Naive thymus-derived CD4-positive, alpha-beta T cell (primary cell): ENCODE measurements at regions not wholly inside any gene's neighbourhood (a gene's known extent, or its start where the extent isn't known, plus 50 kb on each side); places are given as distances from the start of the nearest gene placed in this dataset.
A peak's percentile ranks its signal among the peaks of the same experiment; 100 is the strongest.
"Not testable (repeated sequence)": the region's sequence is repeated elsewhere in the genome, so short reads cannot be mapped to it uniquely, and the experiment has no call there.

Experiments used
- ATAC-seq: fragments of 150-1000 bp; cut with Tn5 transposase; 2 replicates; pipeline ENCODE4 v1.10.0; 2021; ENCODE audit warnings: mild to moderate bottlenecking, moderate library complexity
- CTCF ChIA-PET: fragments of 350-600 bp; sonication (Branson Sonifier 250); formaldehyde crosslinking; loops from one replicate; lab custom pipeline; 2021; ENCODE audit warnings: antibody characterized with exemption; lab: Charles Lee
- POLR2A ChIA-PET: fragments of 350-600 bp; sonication (Branson Sonifier 250); formaldehyde crosslinking; loops from one replicate; lab custom pipeline; 2021; ENCODE audit warnings: antibody characterized with exemption, inconsistent platforms; lab: Charles Lee
- DNase-seq, 9 donors: peaks; one replicate each; pipeline versions ENCODE4 v3.0.0 to v3.0.0-alpha.2; 2020 to 2022; ENCODE audit warnings: mixed read lengths in 1 of 9
- H3K27ac ChIP-seq: one replicate; pipeline ENCODE4 v1.7.0; 2013; ENCODE audit warnings: mild to moderate bottlenecking, low read depth, low read length, moderate library complexity
- H3K27me3 ChIP-seq, 2 donors: one replicate each; pipeline ENCODE4 v1.7.0; 2013; ENCODE audit warnings: low read length in 2 of 2, mild to moderate bottlenecking in 2 of 2, moderate library complexity in 2 of 2; ENCODE audit not compliant: control insufficient read depth in 2 of 2, insufficient read depth in 2 of 2
- H3K36me3 ChIP-seq, 3 experiments: 1 replicate in 2 of 3; 2 replicates in 1 of 3; pipeline ENCODE4 v1.7.0; 2013; ENCODE audit warnings: low read length in 3 of 3, mild to moderate bottlenecking in 3 of 3, moderate library complexity in 1 of 3; ENCODE audit not compliant: insufficient read depth in 3 of 3, control insufficient read depth in 2 of 3
- H3K4me1 ChIP-seq, 2 donors: one replicate each; pipeline ENCODE4 v1.7.0; 2013; ENCODE audit warnings: low read length in 2 of 2, mild to moderate bottlenecking in 2 of 2, moderate library complexity in 1 of 2; ENCODE audit not compliant: control insufficient read depth in 2 of 2, insufficient read depth in 2 of 2
- H3K4me3 ChIP-seq: 2 replicates; pipeline ENCODE4 v1.7.0; 2013; ENCODE audit warnings: mild to moderate bottlenecking, low read length
- H3K9me3 ChIP-seq, 3 experiments: 1 replicate in 2 of 3; 2 replicates in 1 of 3; pipeline ENCODE4 v1.7.0; 2013; ENCODE audit warnings: low read length in 3 of 3; ENCODE audit not compliant: control insufficient read depth in 2 of 3
- H3K27ac Mint-ChIP-seq, 9 donors: one replicate each; pipeline ENCODE4 v1.8.0; 2020 to 2022; ENCODE audit warnings: mixed read lengths in 9 of 9, mild to moderate bottlenecking in 8 of 9, moderate library complexity in 5 of 9, inconsistent platforms in 2 of 9
- H3K27me3 Mint-ChIP-seq, 5 donors: one replicate each; pipeline ENCODE4 v1.8.0; 2021 to 2022; ENCODE audit warnings: mixed read lengths in 5 of 5, mild to moderate bottlenecking in 1 of 5
- H3K36me3 Mint-ChIP-seq, 5 donors: one replicate each; pipeline ENCODE4 v1.8.0; 2020 to 2022; ENCODE audit warnings: mixed read lengths in 5 of 5, mild to moderate bottlenecking in 3 of 5, inconsistent platforms in 1 of 5
- H3K4me1 Mint-ChIP-seq, 7 donors: one replicate each; pipeline ENCODE4 v1.8.0; 2020 to 2022; ENCODE audit warnings: mixed read lengths in 7 of 7, mild to moderate bottlenecking in 3 of 7, inconsistent platforms in 1 of 7
- H3K4me3 Mint-ChIP-seq, 10 donors: one replicate each; pipeline ENCODE4 v1.8.0; 2020 to 2022; ENCODE audit warnings: mild to moderate bottlenecking in 10 of 10, mixed read lengths in 10 of 10, moderate library complexity in 6 of 10, inconsistent platforms in 2 of 10
- H3K9me3 Mint-ChIP-seq, 11 donors: one replicate each; pipeline ENCODE4 v1.8.0; 2020 to 2022; ENCODE audit warnings: mixed read lengths in 11 of 11, mild to moderate bottlenecking in 4 of 11, inconsistent platforms in 1 of 11, moderate library complexity in 1 of 11
- intact Hi-C, 2 donors: fragments of 100-400 bp; cut with micrococcal nuclease; formaldehyde crosslinking; loops; one replicate each; pipeline ENCODE4 v1.15.1; 2023

DNA sequence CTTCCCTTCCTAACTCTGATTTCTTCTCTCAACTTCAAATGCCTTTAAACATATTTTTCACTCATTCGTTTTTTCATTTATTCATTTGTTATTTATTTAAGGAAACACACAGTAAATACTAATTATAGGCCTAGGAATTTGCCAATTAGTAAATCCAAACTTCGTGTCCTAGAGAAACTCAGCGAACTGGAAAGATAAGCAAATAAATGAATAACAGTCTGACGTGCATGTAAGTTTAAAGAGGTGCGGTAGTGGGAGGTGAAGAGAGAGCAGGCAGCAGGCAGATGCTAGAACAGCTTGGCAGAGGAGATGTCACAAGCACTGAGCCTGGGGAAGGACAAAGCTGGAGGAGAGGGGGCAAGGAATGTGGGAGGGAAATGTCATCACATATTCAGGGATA, 228.2 kb downstream of the DPY19L2 start:
- CTCF ChIA-PET: no interaction called here
- Histone ChIP-seq H3K9me3 (no peaks in the 10 kb centered on the region), H3K4me3 (no peak overlapping the region), H3K27me3 (no peaks in the 10 kb centered on the region), H3K4me1 (no peaks in the 10 kb centered on the region), H3K27ac (no peak overlapping the region), H3K36me3 (no peaks in the 10 kb centered on the region)
- peaks cover 0 to 10% (median 2%) of the 10 kb centered on the region in 11 donors for H3K9me3 Mint-ChIP-seq
- DNase-seq: no peak
- peaks cover 0 to 4% (median 0%) of the 10 kb centered on the region in 5 donors for H3K27me3 Mint-ChIP-seq
- no peak for ATAC-seq
- H3K27ac Mint-ChIP-seq: peak overlapping the region in 1 of 9 donors; percentile 3
- no peaks in the 10 kb centered on the region for H3K4me1 Mint-ChIP-seq
- no peak overlapping the region for H3K4me3 Mint-ChIP-seq
- intact Hi-C loops: no loop called here
- H3K36me3 Mint-ChIP-seq: peaks cover 0 to 4% (median 0%) of the 10 kb centered on the region in 5 donors
- POLR2A ChIA-PET: no interaction called here

DNA sequence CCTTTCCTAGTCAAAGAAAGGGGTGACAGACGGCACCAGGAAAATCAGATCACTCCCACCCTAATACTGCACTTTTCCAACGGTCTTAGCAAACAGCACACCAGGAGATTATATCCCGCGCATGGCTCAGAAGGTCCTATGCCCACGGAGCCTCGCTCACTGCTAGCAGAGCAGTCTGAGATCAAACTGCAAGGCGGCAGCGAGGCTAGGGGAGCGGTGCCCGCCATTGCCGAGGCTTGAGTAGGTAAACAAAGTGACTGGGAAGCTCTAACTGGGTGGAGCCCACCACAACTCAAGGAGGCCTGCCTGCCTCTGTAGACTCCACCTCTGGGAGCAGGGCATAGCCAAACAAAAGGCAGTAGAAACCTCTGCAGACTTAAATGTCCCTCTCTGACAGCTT, 233.9 kb downstream of the DPY19L2 start:
- intact Hi-C loops, ATAC-seq, CTCF ChIA-PET, H3K36me3 ChIP-seq, H3K27ac Mint-ChIP-seq, H3K9me3 ChIP-seq, H3K36me3 Mint-ChIP-seq, H3K4me3 Mint-ChIP-seq, H3K4me1 ChIP-seq, H3K4me1 Mint-ChIP-seq, H3K4me3 ChIP-seq, H3K27me3 ChIP-seq, H3K27me3 Mint-ChIP-seq, H3K27ac ChIP-seq, DNase-seq, POLR2A ChIA-PET: not testable (repeated sequence)
- peaks cover 0 to 10% (median 4%) of the 10 kb centered on the region in 11 donors for H3K9me3 Mint-ChIP-seq

DNA sequence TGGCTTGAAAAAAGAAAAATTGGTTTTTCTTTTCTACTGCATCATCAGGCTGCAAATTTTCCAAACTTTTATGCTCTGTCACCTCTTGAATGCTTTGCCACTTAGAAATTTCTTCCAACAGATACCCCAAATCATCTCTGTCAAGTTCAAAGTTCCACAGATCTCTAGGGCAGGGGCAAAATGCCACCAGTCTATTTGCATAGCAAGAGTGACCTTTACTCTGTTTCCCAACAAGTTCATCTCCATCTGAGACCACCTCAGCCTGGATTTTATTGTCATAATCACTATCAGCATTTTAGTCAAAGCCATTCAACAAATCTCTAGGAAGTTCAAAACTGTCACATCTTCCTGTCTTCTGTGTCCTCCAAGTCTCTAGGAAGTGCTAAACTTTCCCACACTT, 240.3 kb downstream of the DPY19L2 start:
- POLR2A ChIA-PET, H3K9me3 ChIP-seq, H3K27ac Mint-ChIP-seq, H3K4me1 Mint-ChIP-seq, CTCF ChIA-PET, H3K9me3 Mint-ChIP-seq, H3K4me3 Mint-ChIP-seq, DNase-seq, H3K36me3 Mint-ChIP-seq, H3K4me3 ChIP-seq, ATAC-seq, H3K27ac ChIP-seq, H3K36me3 ChIP-seq, intact Hi-C loops, H3K27me3 Mint-ChIP-seq, H3K27me3 ChIP-seq, H3K4me1 ChIP-seq: not testable (repeated sequence)

GRCh38 chr12:63427029-63427428, 241.3 kb downstream of the DPY19L2 start:
- H3K9me3 ChIP-seq, H3K9me3 Mint-ChIP-seq, H3K27me3 Mint-ChIP-seq, POLR2A ChIA-PET, H3K4me3 ChIP-seq, H3K4me3 Mint-ChIP-seq, H3K36me3 Mint-ChIP-seq, DNase-seq, H3K36me3 ChIP-seq, H3K27ac ChIP-seq, intact Hi-C loops, H3K4me1 Mint-ChIP-seq, H3K4me1 ChIP-seq, H3K27me3 ChIP-seq, CTCF ChIA-PET, H3K27ac Mint-ChIP-seq, ATAC-seq: not testable (repeated sequence)

DNA sequence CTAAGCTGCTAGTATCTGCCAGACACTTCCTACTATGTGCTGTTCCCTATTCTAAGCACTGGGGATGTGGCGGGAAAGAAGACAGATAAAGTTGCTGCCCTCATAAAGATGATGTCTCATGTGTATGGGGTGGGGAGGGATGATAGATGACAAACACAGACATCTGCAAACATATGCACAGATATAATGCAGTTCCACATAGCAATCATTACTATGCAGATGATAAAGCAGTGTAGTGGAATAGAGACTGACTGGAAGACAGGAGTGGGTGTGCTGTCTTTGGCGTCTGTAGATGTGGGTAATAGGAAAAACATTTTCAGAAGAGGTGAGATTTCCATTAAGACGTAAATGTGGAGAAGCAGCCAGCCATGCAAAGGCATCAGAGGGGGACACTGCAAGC, 243.6 kb downstream of the DPY19L2 start:
- Mint-ChIP-seq H3K4me1 (no peaks in the 10 kb centered on the region), H3K27ac (no peak overlapping the region), H3K9me3 (peaks cover 0 to 15% (median 3%) of the 10 kb centered on the region in 11 donors), H3K4me3 (no peak overlapping the region), H3K27me3 (no peaks in the 10 kb centered on the region), H3K36me3 (no peaks in the 10 kb centered on the region)
- no peak overlapping the region for H3K4me3 ChIP-seq
- intact Hi-C loops: no loop called here
- ATAC-seq (no peak), DNase-seq (no peak)
- H3K4me1 ChIP-seq: no peaks in the 10 kb centered on the region
- no peaks in the 10 kb centered on the region for H3K27me3 ChIP-seq
- H3K27ac ChIP-seq: no peak overlapping the region
- ChIA-PET CTCF (no interaction called here), POLR2A (no interaction called here)
- no peaks in the 10 kb centered on the region for H3K36me3 ChIP-seq
- no peaks in the 10 kb centered on the region for H3K9me3 ChIP-seq

DNA sequence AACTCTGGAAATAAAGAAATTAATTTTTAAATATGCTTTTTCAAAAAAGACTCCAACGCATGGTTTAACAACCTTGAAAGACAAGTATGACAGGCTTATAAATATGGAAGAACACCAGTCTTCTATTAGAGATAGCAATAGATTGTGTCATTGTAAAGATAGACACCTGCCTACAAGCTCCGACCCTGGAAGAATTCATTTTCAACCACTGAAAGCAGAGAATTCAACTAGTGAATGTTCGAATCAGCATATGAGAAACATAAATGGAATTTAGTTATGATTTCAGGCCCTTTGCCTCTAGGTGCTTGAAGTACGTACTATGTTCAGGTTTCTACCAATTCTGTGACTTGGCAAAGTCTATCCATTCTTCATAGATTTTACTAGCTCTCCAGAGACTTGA, 244.5 kb downstream of the DPY19L2 start:
- H3K9me3 Mint-ChIP-seq: peaks cover 0 to 15% (median 3%) of the 10 kb centered on the region in 11 donors
- no peaks in the 10 kb centered on the region for H3K36me3 Mint-ChIP-seq
- H3K27me3 Mint-ChIP-seq: no peaks in the 10 kb centered on the region
- CTCF ChIA-PET: no interaction called here
- no peaks in the 10 kb centered on the region for H3K27me3 ChIP-seq
- DNase-seq: no peak
- no peaks in the 10 kb centered on the region for H3K36me3 ChIP-seq
- no peaks in the 10 kb centered on the region for H3K9me3 ChIP-seq
- no peak overlapping the region for H3K4me3 ChIP-seq
- H3K27ac Mint-ChIP-seq: no peak overlapping the region
- H3K27ac ChIP-seq: no peak overlapping the region
- no peaks in the 10 kb centered on the region for H3K4me1 ChIP-seq
- POLR2A ChIA-PET: no interaction called here
- H3K4me1 Mint-ChIP-seq: no peaks in the 10 kb centered on the region
- intact Hi-C loops: no loop called here
- no peak overlapping the region for H3K4me3 Mint-ChIP-seq
- no peak for ATAC-seq

- Histone ChIP-seq H3K4me1 (no peaks in the 10 kb centered on the region), H3K36me3 (no peaks in the 10 kb centered on the region), H3K27me3 (no peaks in the 10 kb centered on the region), H3K27ac (no peak overlapping the region), H3K4me3 (no peak overlapping the region), H3K9me3 (no peaks in the 10 kb centered on the region)
- Mint-ChIP-seq H3K9me3 (peaks cover 0 to 26% (median 2%) of the 10 kb centered on the region in 11 donors), H3K27me3 (peaks cover 0 to 4% (median 0%) of the 10 kb centered on the region in 5 donors), H3K4me1 (no peaks in the 10 kb centered on the region), H3K4me3 (no peak overlapping the region), H3K27ac (no peak overlapping the region), H3K36me3 (peaks cover 0 to 2% (median 0%) of the 10 kb centered on the region in 5 donors)
- ChIA-PET POLR2A (no interaction called here), CTCF (interaction anchor here (0.5 kb wide), 1 partner anchor 487 kb away, joined by 3 read pairs; no protein-coding TSS in a partner anchor)
- intact Hi-C loops: no loop called here
- DNase-seq (peak in 5 of 9 donors; percentile 3 to 26 (median 5)), ATAC-seq (peak; percentile 47)
Measured at GRCh38 chr12:63420206-63420644, 248.1 kb downstream of the DPY19L2 start.
